ENCODE measurements at regions not wholly inside any gene's neighbourhood (a gene's known extent, or its start where the extent isn't known, plus 50 kb on each side); places are given as distances from the start of the nearest gene placed in this dataset.

- TF ChIP-seq CTCF (IDR thresholded peaks at IDR 0.05): no peak
- TF ChIP-seq POLR2AphosphoS5 (IDR thresholded peaks at IDR 0.05): no peak
- no peak for TF ChIP-seq POLR2A (IDR thresholded peaks at IDR 0.05)
- TF ChIP-seq EP300 (IDR thresholded peaks at IDR 0.05): no peak
These were observed 185.3 kb downstream of the FAT3 start for GRCh38 chr11:92409956-92410355.

All from stomach (tissue), 4 donors.